Endothelial cell of umbilical vein (primary cell): ENCODE measurements at regions not wholly inside any gene's neighbourhood (a gene's known extent, or its start where the extent isn't known, plus 50 kb on each side); places are given as distances from the start of the nearest gene placed in this dataset.

ENCODE experiments used
- BruUV-seq: library from RNA; stranded (reverse); fragments of 400-500 nt; replicated peaks from 2 replicates; lab custom pipeline; 2021; lab: Mats Ljungman, UMichigan
- CTCF ChIA-PET: fragments of 300-600, 350-600 bp; sonication (Branson Sonifier 250); formaldehyde crosslinking; loops from one replicate; lab custom pipeline; 2021; ENCODE audit warnings: antibody characterized with exemption, inconsistent platforms; lab: Charles Lee
- POLR2A ChIA-PET: fragments of 300-600, 350-600 bp; sonication (Branson Sonifier 250); formaldehyde crosslinking; loops from one replicate; lab custom pipeline; 2021; ENCODE audit warnings: antibody characterized with exemption, inconsistent platforms; lab: Charles Lee
- DNase-seq: peaks from one replicate; pipeline ENCODE4 v3.0.0-alpha.2; 2011; ENCODE audit warnings: low read depth, low spot score
- FAIRE-seq: peaks from 2 replicates; lab custom pipeline; 2011; peaks lifted over from hg19 to GRCh38; lab: Jason Lieb, UNC
- H2AFZ ChIP-seq: 2 replicates; pipeline ENCODE4 v1.6.0; 2012; ENCODE audit warnings: low read depth, low read length, control low read depth, inconsistent platforms
- H3K27ac ChIP-seq: 2 replicates; pipeline ENCODE4 v1.5.1; 2011; ENCODE audit warnings: low read depth, mild to moderate bottlenecking, control low read depth, low read length, moderate library complexity; ENCODE audit not compliant: insufficient read depth
- H3K27me3 ChIP-seq, 2 experiments: 2 replicates each; pipeline versions ENCODE4 v1.6.0 to v1.6.1; 2011; ENCODE audit warnings: low read length in 2 of 2, mixed read lengths in 1 of 2; ENCODE audit not compliant: control insufficient read depth in 2 of 2, insufficient read depth in 2 of 2
- H3K36me3 ChIP-seq, 2 experiments: 2 replicates in 1 of 2; 3 replicates in 1 of 2; pipeline ENCODE4 v1.5.1; 2011; ENCODE audit warnings: low read length in 2 of 2, mild to moderate bottlenecking in 1 of 2, moderate library complexity in 1 of 2; ENCODE audit not compliant: control insufficient read depth in 2 of 2, insufficient read depth in 2 of 2; ENCODE audit errors: extremely low read depth in 1 of 2
- H3K4me1 ChIP-seq: 3 replicates; pipeline ENCODE4 v1.5.1; 2011; ENCODE audit warnings: mild to moderate bottlenecking, low read length; ENCODE audit not compliant: control insufficient read depth, insufficient read depth; ENCODE audit errors: extremely low read depth
- H3K4me2 ChIP-seq: 2 replicates; pipeline ENCODE4 v1.6.1; 2011; ENCODE audit warnings: low read length, control low read depth, mixed read lengths; ENCODE audit not compliant: insufficient read depth
- H3K4me3 ChIP-seq, 3 experiments: fragments of 200-600 bp in 1 of 3; sonication (generic), shearing (Covaris generic) in 1 of 3; replicated peaks in 1 of 3; 2 replicates each; pipeline ENCODE4 v1.5.1; 2011 to 2016; ENCODE audit warnings: control low read depth in 3 of 3, low read length in 3 of 3, mild to moderate bottlenecking in 2 of 3, inconsistent platforms in 1 of 3, low read depth in 1 of 3, moderate library complexity in 1 of 3; ENCODE audit not compliant: insufficient read depth in 1 of 3
- H3K79me2 ChIP-seq: 2 replicates; pipeline ENCODE4 v1.6.0; 2012; ENCODE audit warnings: low read length, inconsistent platforms; ENCODE audit not compliant: control insufficient read depth, insufficient read depth
- H3K9ac ChIP-seq: replicated peaks from 2 replicates; pipeline ENCODE3; 2011; ENCODE audit warnings: low read length, control low read depth; ENCODE audit not compliant: insufficient read depth; ENCODE audit errors: extremely low read depth
- H3K9me1 ChIP-seq: replicated peaks from 3 replicates; pipeline ENCODE4 v1.6.0; 2011; ENCODE audit warnings: mild to moderate bottlenecking, low read length; ENCODE audit not compliant: control insufficient read depth, insufficient read depth; ENCODE audit errors: extremely low read depth
- H3K9me3 ChIP-seq: replicated peaks from 2 replicates; pipeline ENCODE4 v1.5.1; 2012; ENCODE audit warnings: low read length, inconsistent platforms; ENCODE audit not compliant: control insufficient read depth, insufficient read depth
- H4K20me1 ChIP-seq: replicated peaks from 2 replicates; pipeline ENCODE3; 2011; ENCODE audit warnings: mild to moderate bottlenecking, low read length; ENCODE audit not compliant: control insufficient read depth, insufficient read depth; ENCODE audit errors: extremely low read depth
- CTCF ChIP-seq, 2 donors: IDR thresholded peaks; 1 replicate in 1 of 2; 2 replicates in 1 of 2; pipeline ENCODE4 v1.5.1; 2011; ENCODE audit warnings: low read length in 2 of 2, mild to moderate bottlenecking in 2 of 2, moderate library complexity in 2 of 2, control low read depth in 1 of 2, inconsistent platforms in 1 of 2, low read depth in 1 of 2; ENCODE audit not compliant: insufficient read depth in 1 of 2; ENCODE audit errors: extremely low read depth in 1 of 2
- EZH2 ChIP-seq: IDR thresholded peaks from 2 replicates; pipeline ENCODE4 v1.6.1; 2012; ENCODE audit warnings: borderline replicate concordance, low read depth, mild to moderate bottlenecking, moderate library complexity, low read length, inconsistent platforms; ENCODE audit not compliant: severe bottlenecking
- FOS ChIP-seq: IDR thresholded peaks from 2 replicates; pipeline ENCODE4 v1.6.1; 2011; ENCODE audit warnings: mild to moderate bottlenecking, low read length, moderate library complexity, borderline replicate concordance; ENCODE audit not compliant: insufficient read depth
- GATA2 ChIP-seq: IDR thresholded peaks from 2 replicates; pipeline ENCODE4 v1.7.0; 2011; ENCODE audit warnings: low read depth, mild to moderate bottlenecking, moderate library complexity, mixed read lengths, low read length; ENCODE audit not compliant: insufficient read length, insufficient read depth
- JUN ChIP-seq: IDR thresholded peaks from 2 replicates; pipeline ENCODE4 v1.6.1; 2011; ENCODE audit warnings: borderline replicate concordance, low read depth; ENCODE audit not compliant: insufficient read length, insufficient read depth
- MYC ChIP-seq: IDR thresholded peaks from one replicate; pipeline ENCODE4 v1.6.1; 2011; ENCODE audit warnings: mild to moderate bottlenecking, low read depth, low read length
- POLR2A ChIP-seq: IDR thresholded peaks from 2 replicates; pipeline ENCODE4 v1.6.1; 2012; ENCODE audit warnings: low read depth, mild to moderate bottlenecking, control low read depth, low read length
- POLR2AphosphoS5 ChIP-seq: IDR thresholded peaks from 2 replicates; pipeline ENCODE4 v1.6.1; 2012; ENCODE audit warnings: low read depth, mild to moderate bottlenecking, control low read depth, low read length, moderate library complexity; ENCODE audit not compliant: insufficient read depth
- dilution Hi-C: fragments of 300-500 bp; cut with MboI; formaldehyde crosslinking; loops from one replicate; pipeline ENCODE4 v1.15.0; 2019; ENCODE audit warnings: low sequenced_read_pairs; ENCODE audit not compliant: extremely low pct_ligation_motif_present
- intact Hi-C: fragments of 100-400 bp; cut with micrococcal nuclease; formaldehyde crosslinking; loops from one replicate; pipeline ENCODE4 v1.10.0; 2022

DNA sequence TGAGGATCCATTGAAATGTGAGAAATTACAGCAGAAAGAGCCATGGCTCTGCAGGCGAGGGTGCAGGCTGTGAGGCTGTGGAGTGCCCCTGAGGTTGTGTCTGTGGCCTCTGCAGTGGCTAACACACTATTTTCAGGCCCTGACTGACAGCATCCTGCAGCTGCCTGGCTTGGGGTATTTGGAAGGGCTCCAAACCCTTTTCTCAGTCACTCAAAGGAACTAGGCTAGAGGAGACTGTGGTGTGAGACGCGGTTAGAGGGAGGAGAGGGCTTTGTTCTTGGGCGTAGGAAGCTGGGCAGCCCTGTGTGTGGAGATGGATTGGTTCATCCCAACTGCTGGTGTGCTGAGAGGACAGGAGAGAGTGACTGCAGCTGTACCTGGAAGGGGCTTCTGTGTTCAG is 134.9 kb downstream of the RAMP3 start:
- H3K9me1 ChIP-seq: no peaks in the 10 kb centered on the region
- no peaks in the 10 kb centered on the region for H4K20me1 ChIP-seq
- intact Hi-C loops: no loop called here
- no peak overlapping the region for H3K9ac ChIP-seq
- H3K27me3 ChIP-seq: no peaks in the 10 kb centered on the region
- H3K4me1 ChIP-seq: no peaks in the 10 kb centered on the region
- H3K4me2 ChIP-seq: no peak overlapping the region
- POLR2A ChIA-PET: no interaction called here
- dilution Hi-C loops: no loop called here
- H3K36me3 ChIP-seq: no peaks in the 10 kb centered on the region
- H3K27ac ChIP-seq: no peak overlapping the region
- DNase-seq (no peak), FAIRE-seq (no peak)
- no TSS peak for BruUV-seq
- H3K9me3 ChIP-seq: no peaks in the 10 kb centered on the region
- no peak overlapping the region for H3K4me3 ChIP-seq
- H2AFZ ChIP-seq: no peak overlapping the region
- H3K79me2 ChIP-seq: no peaks in the 10 kb centered on the region
- CTCF ChIA-PET: no interaction called here
- no peak for TF ChIP-seq POLR2A
- TF ChIP-seq EZH2: no peak
- no peak for TF ChIP-seq JUN
- TF ChIP-seq POLR2AphosphoS5: no peak
- no peak for TF ChIP-seq GATA2
- no peak for TF ChIP-seq CTCF (IDR thresholded peaks at IDR 0.05; ENCODE audit: extremely low read depth in 1 of 2, insufficient read depth in 1 of 2, low read depth in 1 of 2, low read length in 2 of 2)
- TF ChIP-seq MYC: no peak
- no peak for TF ChIP-seq FOS
